Activated CD8-positive, alpha-beta memory T cell treated with anti-CD3 and anti-CD28 coated beads, Interleukin-2, amount 50 U/mL, for 4 hours (primary cell): ENCODE measurements at regions not wholly inside any gene's neighbourhood (a gene's known extent, or its start where the extent isn't known, plus 50 kb on each side); places are given as distances from the start of the nearest gene placed in this dataset.
"Not testable (repeated sequence)": the region's sequence is repeated elsewhere in the genome, so short reads cannot be mapped to it uniquely, and the experiment has no call there.

Experiments
- DNase-seq: peaks from one replicate; pipeline ENCODE4 v3.0.0-alpha.2; 2020

- DNase-seq = no peak
Observed at GRCh38 chr18:10143596-10143995, 229.8 kb downstream of the VAPA start.

GRCh38 chr18:10145546-10145945, 231.7 kb downstream of the VAPA start:
- DNase-seq = no peak

- DNase-seq = no peak
Observed at GRCh38 chr18:10147226-10147625, 233.4 kb downstream of the VAPA start.

GRCh38 chr18:10147752-10148151, 233.9 kb downstream of the VAPA start:
- no peak for DNase-seq

DNA sequence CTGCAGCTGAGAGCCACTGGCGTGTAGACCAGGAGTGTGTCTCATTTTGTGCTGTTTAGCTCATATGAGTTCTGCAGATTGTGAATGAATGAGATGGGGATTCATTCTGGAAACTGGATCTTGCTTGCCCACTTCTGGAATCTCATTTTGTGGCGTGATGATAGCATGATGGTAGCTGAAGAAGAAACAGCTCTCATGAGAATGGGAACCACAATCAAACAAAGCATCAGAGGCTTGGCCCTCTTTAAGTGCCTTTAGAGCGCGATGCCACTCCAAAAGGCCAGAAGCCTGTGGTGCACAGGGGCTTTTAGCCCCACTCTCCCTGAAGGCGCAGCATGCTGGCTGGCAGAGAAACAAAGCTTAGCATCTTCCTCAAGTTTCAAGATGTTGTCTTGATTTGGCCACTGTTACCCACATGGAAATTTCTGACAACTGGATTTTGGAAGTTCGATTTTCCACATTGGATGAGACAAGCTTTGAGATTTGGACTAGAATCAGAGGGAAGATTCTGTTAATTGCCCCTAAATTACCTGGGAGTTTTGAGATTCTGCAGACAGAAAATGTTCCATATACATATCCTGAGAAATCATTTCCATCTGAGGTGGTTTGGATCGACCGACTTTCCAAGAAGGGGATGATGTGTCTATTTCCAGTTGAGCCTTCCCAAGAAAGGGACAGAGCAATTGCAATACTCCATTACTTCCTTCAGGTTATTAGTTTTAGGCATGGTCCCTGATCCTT, 234.5 kb downstream of the VAPA start:
- no peak for DNase-seq

DNA sequence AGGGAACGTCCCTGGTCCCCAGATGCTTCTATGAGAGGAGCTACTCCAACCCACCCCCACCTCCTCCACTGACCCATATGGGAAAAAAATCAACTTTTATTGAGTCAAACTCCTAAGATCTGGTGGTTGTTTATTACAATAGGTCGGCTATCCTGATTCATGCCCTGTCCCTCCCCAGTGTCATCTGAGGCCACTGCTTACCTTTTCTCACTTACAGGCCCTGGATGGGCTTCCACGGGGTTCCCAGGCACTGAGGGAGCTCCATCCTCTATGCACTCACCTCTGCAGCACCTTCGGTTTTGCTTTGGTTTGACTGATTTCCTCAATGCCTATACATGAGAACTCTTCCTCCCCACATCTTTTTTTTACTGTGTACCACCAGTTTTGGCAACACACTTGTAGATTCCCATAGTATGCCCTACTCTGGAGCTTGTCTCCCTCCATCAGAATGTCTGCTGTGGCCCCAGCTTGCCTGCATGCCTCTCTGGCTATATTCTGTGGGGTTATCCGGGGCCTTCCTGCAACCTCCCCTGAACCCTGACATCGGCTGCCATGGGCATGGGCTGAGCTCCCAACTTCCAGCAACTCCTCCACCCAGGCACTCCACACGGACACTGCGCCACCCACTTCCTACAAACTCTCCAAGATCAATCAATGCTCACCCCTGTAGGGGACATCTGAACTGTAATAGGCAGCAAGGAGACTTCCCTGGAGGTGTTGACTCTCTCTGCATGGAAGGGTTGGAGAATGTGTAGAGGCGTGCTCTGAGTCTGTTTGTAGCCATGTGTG, 236.1 kb downstream of the VAPA start:
- DNase-seq = no peak

- DNase-seq = not testable (repeated sequence)
Observed at GRCh38 chr18:10150576-10150975, 236.8 kb downstream of the VAPA start.

GRCh38 chr18:10152475-10152874, 238.7 kb downstream of the VAPA start:
- no peak for DNase-seq

DNA sequence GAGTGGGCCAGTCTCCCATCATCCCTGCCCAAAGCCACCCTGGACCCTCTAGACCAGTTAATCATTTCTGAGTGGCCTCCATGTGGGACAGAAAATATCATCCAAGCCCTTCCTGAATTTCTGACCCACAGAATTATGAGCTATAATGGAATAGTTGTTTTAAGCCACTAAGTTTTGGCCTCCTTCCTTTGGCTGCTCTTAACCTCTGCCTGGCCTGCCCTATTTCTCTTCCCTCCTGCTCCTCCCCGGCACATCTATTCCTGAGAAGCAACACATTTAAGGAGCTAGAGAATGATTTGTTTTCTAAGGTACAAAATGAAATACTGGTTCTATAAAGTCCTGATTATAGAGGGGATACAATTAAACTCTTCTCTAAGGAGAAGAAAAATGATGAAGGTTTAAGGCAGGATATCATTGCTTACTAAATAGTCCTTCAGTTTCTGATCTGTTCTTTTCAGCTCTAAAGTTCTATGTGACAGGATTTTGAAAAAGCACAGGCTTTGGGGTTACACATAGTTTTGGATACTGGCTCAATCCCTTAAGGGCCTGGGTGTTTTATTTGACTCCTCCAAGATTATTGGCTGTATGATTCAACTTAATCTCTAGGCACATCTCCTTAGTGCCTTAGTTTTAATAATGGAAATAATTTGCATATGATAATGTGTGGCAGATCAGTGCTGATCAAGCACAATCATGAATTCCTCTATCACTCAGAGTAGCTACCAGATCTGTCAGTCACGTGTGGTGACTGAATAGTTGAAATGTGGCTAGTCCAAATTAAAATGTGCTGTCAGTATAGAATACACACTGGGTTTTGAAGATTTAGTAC, 240.3 kb downstream of the VAPA start:
- DNase-seq = no peak

DNA sequence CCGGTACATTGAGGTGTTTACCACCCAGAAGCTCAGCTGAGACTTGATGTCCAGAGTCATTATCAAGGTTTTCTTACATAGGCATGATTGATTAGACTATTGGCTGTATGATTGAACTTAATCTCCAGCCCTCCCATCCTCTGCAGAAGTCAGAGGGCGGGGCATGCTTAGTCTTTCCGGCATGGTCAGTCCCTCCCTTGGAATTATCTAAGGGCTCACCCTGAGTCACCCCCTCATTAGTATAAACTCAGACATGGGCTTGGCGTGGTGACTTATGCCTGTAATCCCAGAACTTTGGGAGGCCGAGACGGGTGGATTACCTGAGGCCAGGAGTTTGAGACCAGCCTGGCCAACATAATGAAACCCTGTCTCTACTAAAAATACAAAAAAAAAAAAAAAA, 243.9 kb downstream of the VAPA start:
- no peak for DNase-seq

DNA sequence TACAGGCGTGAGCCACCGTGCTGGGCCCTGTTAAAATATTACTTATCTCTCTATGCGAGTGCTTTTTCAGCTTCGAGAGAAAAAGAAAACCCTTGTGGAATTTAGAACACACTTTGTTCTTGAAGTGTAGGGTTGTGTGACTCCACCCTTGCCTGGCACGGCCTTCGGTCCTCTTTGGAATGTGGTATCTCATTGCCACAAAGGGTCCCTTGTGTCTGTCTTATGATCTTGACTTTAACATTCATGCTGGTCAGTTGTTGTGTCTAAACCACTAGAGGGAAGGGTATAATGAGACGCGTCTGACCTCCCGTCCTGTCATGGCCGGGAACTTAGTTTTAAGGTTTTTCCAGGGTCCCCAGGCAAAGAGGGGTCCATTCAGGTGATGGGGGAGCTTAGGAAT, 246.4 kb downstream of the VAPA start:
- DNase-seq = no peak

DNA sequence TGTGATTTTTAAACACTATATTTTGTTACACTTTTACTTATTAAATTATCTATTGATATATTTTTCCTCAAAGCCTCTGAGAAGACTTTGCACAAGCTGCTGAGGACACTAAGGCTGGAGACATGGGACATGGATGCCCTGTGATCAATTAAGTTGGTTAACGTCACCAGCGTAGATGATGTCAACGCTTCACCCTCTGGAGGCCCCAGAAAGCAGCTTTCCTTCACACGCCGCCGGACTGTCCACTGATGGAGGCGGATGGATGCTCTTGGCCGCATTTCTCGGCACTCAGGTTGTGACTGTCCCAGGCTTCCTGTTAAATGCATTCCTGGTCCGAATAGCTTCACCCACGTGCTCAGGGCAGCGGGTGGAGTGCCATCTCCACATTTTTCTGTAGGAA, 247.5 kb downstream of the VAPA start:
- DNase-seq = no peak

GRCh38 chr18:10162340-10162739, 248.5 kb downstream of the VAPA start:
- no peak for DNase-seq

DNA sequence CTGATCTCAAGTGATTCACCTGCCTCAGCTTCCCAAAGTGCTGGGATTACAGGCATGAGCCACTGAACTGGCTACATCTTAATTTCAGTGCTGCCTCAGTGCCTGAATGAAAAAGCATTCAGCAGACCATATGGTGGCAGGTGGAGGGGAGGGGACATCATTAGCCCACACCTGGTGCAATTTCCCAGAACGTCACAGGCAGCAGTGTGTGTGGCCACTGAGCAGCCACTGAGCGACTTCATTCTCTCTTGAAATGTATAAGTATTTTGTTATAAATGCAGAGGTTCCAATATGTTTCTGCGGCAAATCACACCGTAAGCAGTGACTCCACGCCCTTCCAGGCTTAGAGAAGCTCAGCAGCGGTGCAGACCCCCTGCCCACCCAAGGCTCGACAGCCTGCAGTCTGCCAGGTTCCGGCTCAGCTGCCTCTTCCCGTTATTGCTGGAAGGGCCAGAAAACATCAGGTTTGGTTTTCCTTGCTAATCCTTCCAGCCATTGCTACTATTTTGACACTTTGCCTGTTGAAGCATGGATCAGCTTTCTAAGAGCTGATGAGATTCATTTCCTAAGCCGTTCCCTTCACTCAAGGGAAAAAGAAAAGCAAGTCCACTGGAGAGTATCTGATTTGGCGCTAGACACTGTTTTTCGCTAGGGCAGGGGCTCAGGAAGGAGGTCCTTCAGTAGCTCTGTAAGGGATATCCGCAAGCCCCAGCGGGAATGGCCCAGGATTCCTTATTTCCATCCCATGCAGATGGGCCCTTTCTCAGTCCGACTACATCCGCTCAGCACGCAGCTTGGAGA, 250.7 kb downstream of the VAPA start:
- no peak for DNase-seq

DNA sequence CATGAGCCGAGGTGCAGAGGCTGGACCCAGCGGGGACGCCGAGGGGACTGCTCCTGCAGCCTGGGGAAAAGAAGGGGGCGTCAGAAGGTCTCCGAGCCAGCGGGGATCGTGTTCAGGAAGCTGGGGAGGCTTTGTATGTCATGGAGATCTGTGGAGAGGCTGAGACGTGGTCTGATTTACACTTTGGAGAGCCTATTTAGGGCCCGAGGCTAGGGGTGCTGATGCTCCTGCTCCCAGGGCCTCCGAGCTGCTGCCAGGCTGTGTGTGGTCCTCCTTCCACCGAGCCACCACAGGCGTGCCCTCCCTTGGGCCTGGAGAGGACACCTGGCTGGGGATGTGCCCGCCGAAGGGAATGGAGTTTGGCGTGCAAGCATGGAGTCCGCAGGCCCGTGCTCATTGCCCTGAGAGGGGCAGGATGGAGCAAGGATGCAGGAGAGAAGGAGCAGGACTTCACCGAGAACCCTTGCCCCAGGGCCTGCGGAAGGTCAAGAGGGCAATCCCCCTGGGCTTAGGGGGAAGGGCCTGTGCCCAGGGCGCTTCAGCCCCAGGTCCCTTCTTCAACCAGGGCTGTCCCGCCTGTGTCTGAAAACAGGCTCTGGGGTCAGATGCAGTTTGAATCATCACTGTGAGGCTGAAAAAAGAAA, 252.5 kb downstream of the VAPA start:
- no peak for DNase-seq

GRCh38 chr18:10167759-10168158, 253.9 kb downstream of the VAPA start:
- DNase-seq = no peak

DNA sequence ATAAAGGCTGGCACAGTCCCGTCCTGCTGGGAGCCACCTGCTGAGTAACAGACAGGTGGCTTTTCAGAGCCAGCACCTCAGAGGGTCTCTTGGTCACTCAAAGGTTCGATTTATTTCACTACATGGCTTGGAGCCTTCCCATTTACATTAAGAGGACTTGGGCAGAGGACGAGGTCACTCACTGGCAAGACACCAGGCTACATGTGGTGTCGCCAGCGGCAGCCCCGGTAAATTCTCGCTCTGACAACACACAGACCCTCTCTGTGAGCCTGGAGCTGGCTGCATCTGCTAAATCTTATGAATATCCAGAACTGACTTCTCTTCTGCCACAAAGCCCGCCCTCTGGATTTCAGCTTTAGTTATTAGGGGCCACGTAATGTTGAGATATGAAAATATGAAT, 254.7 kb downstream of the VAPA start:
- DNase-seq = no peak

- DNase-seq = no peak
Observed at GRCh38 chr18:10169064-10169562, 255.3 kb downstream of the VAPA start.

GRCh38 chr18:10169814-10170213, 256.0 kb downstream of the VAPA start:
- DNase-seq = no peak

DNA sequence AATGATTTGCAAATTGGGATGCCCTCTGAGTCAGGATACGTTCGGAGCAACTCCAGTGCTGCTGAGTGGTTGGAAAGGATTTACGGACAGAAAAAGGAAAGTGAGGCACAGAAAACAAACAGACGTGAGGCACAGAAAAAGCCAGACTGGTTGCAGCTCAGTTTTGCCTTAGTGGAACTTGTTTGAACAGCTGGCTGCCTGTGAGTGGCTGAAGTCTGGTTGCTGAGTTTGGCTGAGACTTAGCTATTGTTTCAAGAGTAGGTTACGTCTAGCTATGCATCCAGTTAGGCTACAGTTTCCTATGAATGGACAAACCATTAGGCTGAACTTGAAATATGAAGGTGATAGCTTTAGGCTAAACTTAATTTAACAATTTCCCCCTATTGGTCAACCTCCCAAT, 256.6 kb downstream of the VAPA start:
- no peak for DNase-seq

GRCh38 chr18:10175333-10175732, 261.5 kb downstream of the VAPA start:
- DNase-seq = not testable (repeated sequence)

GRCh38 chr18:10179326-10179725, 265.5 kb downstream of the VAPA start:
- not testable (repeated sequence) for DNase-seq
